ENCODE measurements at regions not wholly inside any gene's neighbourhood (a gene's known extent, or its start where the extent isn't known, plus 50 kb on each side); places are given as distances from the start of the nearest gene placed in this dataset.

DNA sequence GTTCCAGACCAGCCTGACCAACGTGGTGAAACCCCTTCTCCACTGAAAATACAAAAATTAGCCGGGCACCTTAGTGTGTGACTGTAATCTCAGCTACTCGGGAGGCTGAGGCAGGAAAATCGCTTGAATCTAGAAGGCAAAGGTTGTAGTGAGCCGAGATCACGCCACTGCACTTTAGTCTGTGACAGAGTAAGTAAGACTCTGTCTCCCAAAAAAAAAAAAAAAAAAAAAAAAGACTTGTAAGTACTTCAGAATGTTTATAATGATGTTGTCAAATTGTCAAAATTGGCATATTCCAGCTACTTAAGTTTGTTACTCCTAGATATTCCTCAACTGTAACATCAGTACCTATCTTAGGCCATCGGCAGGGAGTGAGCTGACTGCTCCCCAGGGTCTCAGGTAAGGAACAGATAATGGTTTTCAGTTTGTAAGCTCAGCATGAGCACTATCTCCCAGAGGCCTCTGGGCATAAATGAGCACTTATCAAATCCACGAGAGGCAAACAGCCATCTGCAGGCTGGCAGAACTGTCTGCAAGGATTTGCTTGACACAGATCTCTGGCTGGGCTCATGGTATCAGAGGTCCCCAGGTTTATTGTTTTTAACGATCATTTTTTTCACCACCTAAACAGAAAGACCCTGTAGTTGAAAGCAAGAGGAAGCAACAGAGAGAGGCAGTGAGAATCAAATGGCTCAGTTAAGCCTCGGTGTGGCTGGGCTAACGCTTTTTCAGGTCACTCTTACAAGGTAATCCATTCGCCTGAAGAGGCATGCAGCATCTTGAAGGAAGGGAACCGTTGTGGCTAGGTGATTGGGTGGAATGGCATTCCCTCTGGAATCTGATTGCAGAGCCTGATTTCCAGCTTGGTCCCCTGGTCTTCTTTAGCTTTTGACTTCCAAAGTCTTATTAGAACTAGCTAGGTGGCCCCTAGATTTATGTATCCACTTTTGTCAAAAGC is 115.9 kb downstream of the LY86 start:
- no peak overlapping the region for H3K4me3 Mint-ChIP-seq
- no peak overlapping the region for H3K27ac Mint-ChIP-seq
- peaks cover 22% of the 10 kb centered on the region for H3K27me3 Mint-ChIP-seq
- H3K36me3 Mint-ChIP-seq: no peaks in the 10 kb centered on the region
- H3K4me1 Mint-ChIP-seq: peaks cover 5% of the 10 kb centered on the region
- H3K9me3 Mint-ChIP-seq: no peaks in the 10 kb centered on the region
- DNase-seq: no peak

DNA sequence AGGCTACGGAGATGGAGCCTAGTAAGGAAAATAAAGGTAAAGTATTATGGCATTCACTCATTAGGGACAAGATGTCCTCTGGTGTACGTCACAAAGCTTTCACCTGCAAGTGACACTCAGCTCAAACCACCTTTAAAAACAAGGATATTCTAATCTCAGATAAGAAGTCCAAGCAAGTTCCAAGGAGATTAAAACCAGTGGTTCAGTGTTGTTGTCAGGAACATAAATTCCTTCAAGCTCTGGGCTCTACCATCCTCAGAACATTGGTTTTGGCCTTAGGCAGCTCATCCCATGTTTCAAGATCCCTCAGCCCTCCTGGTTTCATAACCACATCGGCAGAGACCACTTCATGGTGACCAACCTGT is 116.5 kb downstream of the LY86 start:
- peaks cover 5% of the 10 kb centered on the region for H3K4me1 Mint-ChIP-seq
- no peak overlapping the region for H3K4me3 Mint-ChIP-seq
- H3K27ac Mint-ChIP-seq: no peak overlapping the region
- H3K9me3 Mint-ChIP-seq: no peaks in the 10 kb centered on the region
- H3K36me3 Mint-ChIP-seq: no peaks in the 10 kb centered on the region
- H3K27me3 Mint-ChIP-seq: peaks cover 19% of the 10 kb centered on the region
- DNase-seq: no peak

DNA sequence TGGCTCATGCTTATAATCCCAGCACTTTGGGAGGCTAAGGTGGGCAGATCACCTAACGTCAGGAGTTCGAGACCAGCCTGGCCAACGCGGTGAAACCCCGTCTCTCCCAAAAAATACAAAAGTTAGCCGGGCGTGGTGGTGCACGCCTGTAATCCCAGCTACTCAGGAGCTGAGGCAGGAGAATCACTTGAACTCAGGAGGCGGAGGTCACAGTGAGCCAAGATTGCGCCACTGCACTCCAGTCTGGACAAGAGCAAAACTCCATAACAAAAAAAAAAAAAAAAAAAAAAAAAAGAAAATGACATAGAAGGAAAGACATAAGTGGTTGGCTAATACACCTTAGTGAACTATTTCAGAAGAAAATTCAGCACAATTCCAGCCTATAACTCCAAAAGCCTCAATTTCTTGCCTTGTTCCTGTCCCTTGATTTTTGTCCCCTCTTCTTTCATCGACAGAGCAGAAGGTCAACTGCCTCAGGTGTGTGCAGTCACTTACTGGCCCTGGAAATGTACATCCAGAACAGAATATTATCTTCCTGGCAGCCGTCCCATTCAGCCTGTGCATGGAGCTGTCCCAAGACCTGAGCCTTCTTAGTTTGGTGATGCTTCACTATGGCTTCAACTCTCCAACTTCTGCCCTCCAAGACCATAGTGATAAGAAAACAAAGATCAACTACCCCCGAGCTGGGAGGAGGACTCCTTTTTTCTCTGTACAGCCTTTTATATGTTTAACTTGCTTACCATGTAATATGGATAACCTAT is 117.6 kb downstream of the LY86 start:
- no peak overlapping the region for H3K27ac Mint-ChIP-seq
- no peaks in the 10 kb centered on the region for H3K36me3 Mint-ChIP-seq
- peaks cover 5% of the 10 kb centered on the region for H3K4me1 Mint-ChIP-seq
- DNase-seq: no peak
- H3K9me3 Mint-ChIP-seq: no peaks in the 10 kb centered on the region
- peaks cover 12% of the 10 kb centered on the region for H3K27me3 Mint-ChIP-seq
- H3K4me3 Mint-ChIP-seq: no peak overlapping the region

DNA sequence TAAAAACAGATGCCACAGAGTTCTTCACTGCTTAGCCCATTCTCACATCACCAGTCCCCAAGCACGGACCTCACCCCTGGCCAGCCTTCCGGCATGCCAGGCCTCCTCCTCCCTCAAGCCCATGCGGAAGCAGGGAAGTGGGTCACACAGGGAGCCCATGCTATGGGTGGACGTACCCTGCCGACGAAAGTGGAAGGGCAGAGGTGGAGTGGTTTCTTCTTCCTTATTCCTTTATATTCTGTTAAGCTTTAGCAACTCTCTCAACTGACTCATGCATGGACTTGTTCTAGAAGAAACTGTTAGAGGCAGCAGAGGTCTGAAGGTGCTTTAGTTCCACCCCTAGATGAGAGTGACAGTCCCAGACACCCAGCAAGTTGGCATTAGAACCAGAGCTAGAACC is 118.6 kb downstream of the LY86 start:
- Mint-ChIP-seq H3K36me3 (no peaks in the 10 kb centered on the region), H3K4me3 (no peak overlapping the region), H3K9me3 (no peaks in the 10 kb centered on the region), H3K27me3 (peaks cover 7% of the 10 kb centered on the region), H3K4me1 (peaks cover 12% of the 10 kb centered on the region), H3K27ac (no peak overlapping the region)
- no peak for DNase-seq

DNA sequence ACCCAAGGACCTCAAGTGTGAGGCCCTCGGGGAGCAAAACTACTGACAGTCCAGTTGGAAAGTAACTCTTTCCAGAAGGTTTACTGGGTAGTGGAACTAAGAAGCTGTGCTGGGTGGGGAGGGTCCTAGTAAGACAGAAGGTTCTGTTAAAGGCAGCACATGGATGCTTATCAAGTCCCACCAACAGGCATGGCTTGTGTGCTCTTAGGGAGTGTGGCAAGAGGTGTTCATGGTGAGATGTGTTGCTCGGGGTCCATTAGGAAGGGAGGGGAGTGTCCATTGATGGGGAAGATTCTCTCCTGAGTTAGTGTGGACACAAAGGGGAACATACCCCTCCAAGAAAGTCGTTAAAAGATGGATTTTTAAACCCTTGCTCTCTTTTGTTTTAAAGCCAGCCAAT is 120.6 kb downstream of the LY86 start:
- Mint-ChIP-seq H3K27me3 (peaks cover 14% of the 10 kb centered on the region), H3K36me3 (no peaks in the 10 kb centered on the region), H3K4me3 (no peak overlapping the region), H3K27ac (no peak overlapping the region), H3K4me1 (peaks cover 21% of the 10 kb centered on the region), H3K9me3 (no peaks in the 10 kb centered on the region)
- no peak for DNase-seq

DNA sequence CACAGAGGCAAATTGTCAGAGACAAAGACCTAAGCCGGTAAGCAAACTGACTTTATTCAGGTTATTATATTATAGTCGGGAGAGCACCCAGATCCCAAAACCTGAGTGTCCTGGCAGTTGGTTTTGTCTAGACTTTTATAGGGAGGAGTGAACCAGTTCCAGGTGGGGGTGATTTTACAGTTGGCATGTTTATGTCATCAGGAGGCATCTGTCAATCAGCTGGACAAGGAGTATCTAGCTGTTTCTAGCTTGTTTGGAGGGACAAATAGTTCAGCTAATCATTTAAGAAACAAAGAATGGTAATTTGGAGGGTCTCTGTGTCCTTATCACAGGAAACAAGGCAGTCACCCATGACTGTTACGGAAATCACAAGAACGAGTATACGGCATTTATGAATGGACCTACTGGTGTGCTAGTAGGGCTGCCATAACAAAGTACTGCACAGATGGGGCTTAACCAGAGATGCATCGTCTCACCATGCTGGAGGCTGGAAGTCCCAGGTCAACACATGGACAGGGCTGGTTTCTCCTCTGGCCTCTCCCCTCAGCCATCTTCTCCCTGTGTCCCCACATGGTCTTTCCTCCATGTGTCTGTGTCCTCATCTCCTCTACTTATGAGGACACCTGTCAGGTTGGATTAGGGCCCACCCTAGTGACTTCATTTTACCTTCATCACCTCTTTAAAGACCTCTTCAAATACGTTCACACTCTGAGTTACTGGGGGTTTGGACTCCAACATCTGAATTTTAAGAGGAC is 122.7 kb downstream of the LY86 start:
- DNase-seq: no peak
- Mint-ChIP-seq H3K27me3 (peaks cover 14% of the 10 kb centered on the region), H3K4me1 (peaks cover 21% of the 10 kb centered on the region), H3K4me3 (peak overlapping the region; percentile 1), H3K9me3 (no peaks in the 10 kb centered on the region), H3K27ac (no peak overlapping the region), H3K36me3 (no peaks in the 10 kb centered on the region)

DNA sequence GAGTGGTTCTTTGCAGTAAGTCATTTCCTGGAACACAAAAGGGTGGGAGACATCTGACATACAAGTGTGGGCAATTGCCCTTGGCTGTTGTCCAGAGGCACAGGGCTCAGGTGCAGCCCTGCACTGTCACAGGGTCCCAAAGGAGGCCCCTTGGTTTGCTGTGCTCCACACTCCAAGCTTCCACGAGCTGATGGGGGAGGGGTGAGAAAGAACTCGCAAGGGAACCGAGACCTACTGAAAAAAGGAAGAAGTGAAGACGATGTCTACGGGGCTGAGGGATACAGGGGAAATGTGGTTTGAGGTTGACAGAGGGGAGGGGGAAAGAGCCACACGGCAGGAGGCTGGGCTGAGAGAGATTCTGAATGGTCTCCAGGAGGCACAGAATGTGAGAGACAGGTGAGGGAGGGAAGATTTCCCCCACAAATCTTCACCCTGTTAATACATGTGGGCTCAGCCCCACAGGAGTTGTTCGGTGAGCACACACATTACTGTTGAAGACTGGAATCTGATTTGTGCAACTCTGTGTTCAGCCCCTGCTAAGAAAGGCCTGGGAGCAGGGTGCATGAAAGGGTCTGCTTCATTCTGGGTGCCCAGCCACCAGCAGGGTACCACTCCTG is 123.4 kb downstream of the LY86 start:
- no peak for DNase-seq
- Mint-ChIP-seq H3K4me3 (peak overlapping the region; percentile 1), H3K27ac (peak overlapping the region; percentile 9), H3K36me3 (no peaks in the 10 kb centered on the region), H3K27me3 (peaks cover 14% of the 10 kb centered on the region), H3K4me1 (peaks cover 21% of the 10 kb centered on the region), H3K9me3 (no peaks in the 10 kb centered on the region)

DNA sequence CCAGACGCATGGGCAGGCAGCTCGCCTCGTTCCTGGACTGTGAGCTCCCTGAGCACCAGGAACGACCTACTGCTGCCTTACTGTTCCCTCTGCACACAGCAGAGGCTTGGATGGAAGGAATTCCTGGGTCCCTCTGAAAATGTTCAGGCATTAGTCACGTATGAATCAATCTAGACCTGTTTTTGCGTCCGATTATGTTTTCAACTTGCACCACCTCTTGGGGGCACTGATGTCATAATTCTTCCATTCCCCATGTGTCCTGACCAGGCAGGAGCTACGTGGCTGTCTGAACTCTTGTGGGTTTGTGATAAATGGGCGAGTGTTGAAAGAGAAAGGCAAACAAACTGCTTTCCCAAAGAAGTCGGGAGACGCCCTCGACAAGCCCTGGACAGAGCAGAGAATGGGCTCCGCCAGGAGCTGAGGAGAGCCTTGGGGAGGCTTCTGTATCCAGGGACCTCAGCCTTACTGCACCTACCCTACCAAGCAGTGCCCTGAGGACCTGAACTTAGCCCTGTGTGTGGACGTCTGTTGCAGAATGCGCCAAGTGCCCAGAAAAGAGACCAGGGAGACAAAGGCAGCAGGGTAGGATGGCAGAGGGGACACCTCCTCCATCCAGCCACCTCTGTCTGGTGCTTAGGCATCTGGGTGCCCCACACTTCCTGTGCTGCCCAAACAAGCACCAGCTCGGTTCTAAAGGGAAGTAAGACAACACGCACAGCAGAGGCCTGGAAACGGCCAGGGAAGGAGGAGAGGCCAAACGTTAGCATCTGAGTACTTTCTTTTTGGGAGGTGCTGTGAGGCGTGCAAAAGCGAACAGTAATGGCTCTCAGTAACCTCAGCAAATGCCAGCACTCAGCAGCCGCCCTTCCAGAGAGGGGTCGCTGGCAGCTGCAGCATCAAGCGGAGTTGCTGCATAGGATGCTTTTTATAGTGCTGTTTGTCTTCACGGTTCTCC is 124.2 kb downstream of the LY86 start:
- Mint-ChIP-seq H3K9me3 (no peaks in the 10 kb centered on the region), H3K27ac (peak overlapping the region; percentile 57), H3K36me3 (no peaks in the 10 kb centered on the region), H3K27me3 (peaks cover 14% of the 10 kb centered on the region), H3K4me1 (peaks cover 21% of the 10 kb centered on the region), H3K4me3 (peak overlapping the region; percentile 12)
- DNase-seq: no peak

DNA sequence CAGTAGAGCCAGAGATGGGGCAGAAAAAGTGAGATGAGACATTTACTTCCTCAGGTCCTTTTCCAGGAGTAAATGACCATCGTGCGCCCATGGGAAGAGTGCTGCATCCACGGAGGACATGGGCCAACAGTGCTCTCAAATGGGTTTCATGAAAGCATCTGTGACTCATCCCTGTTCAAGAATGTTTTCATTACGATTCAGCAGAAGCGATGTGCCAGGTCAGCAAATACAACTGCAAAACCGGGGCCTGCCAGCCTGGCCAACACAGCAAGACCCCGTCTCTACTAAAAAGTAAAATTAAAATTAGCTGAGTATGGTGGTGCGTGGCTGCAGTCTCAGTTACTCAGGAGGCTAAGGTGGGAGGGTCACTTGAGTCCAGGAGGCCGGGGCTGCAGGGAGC is 125.1 kb downstream of the LY86 start:
- H3K4me3 Mint-ChIP-seq: no peak overlapping the region
- peaks cover 14% of the 10 kb centered on the region for H3K27me3 Mint-ChIP-seq
- no peak overlapping the region for H3K27ac Mint-ChIP-seq
- no peak for DNase-seq
- H3K36me3 Mint-ChIP-seq: no peaks in the 10 kb centered on the region
- no peaks in the 10 kb centered on the region for H3K9me3 Mint-ChIP-seq
- H3K4me1 Mint-ChIP-seq: peaks cover 26% of the 10 kb centered on the region

DNA sequence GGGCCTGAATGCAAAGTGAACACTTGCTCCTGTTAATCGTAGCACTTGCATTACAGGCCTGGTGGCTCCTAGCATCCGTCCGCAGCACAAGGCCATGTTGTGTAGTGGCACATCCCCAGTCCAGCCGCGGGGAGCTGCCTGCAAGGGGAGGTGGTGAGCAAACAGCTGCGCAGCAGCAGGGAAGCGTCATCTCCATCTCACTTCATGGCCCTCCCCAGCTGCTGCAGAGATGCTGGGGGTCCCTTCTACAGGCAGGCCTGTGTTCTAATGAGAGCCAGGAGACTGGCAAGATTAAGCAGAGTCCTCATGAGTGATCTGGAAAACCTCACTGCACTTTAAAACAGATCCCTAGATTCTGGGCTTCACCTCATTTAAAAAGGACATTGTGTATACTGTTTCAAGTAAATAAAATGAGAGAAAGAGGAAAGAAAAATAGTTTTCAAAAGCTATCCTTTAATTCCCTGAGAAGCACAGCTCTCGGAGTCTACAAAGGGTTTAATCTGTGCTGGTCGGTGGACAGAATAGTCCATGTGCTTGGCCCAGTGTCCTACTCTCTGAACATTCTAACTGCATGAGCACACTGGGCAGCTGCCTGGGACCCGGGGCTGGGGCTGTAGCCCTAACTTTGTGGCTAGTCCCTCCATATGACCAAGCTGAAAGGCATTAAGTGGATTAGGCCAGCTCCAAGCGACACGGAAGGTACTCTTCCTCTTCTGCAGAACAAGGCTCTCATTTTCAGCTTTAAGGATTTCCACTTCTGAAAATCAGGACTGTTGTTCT is 125.8 kb downstream of the LY86 start:
- peaks cover 14% of the 10 kb centered on the region for H3K27me3 Mint-ChIP-seq
- peaks cover 26% of the 10 kb centered on the region for H3K4me1 Mint-ChIP-seq
- no peaks in the 10 kb centered on the region for H3K36me3 Mint-ChIP-seq
- no peak overlapping the region for H3K4me3 Mint-ChIP-seq
- DNase-seq: no peak
- no peak overlapping the region for H3K27ac Mint-ChIP-seq
- H3K9me3 Mint-ChIP-seq: no peaks in the 10 kb centered on the region

DNA sequence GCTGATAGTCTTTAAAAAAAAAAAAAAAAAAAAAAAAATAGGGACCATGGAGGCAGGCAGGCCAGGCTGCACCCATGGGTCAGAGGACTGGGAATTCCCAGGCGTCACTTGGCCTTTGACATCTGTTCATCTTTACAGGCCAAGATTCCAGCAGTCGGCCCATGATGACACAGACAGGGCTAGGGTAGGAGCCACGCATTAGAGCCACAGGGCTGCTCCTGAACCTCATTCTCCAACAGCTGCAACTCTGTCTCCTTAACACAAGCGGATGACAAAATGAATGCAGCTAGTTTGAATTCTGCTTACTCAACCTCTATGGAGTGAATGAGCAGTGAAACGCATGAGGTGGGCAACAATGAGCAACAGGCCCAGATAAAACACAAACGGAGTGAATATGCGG is 126.4 kb downstream of the LY86 start:
- Mint-ChIP-seq H3K36me3 (no peaks in the 10 kb centered on the region), H3K4me1 (peaks cover 26% of the 10 kb centered on the region), H3K4me3 (no peak overlapping the region), H3K27ac (no peak overlapping the region), H3K27me3 (peaks cover 12% of the 10 kb centered on the region), H3K9me3 (no peaks in the 10 kb centered on the region)
- DNase-seq: no peak

DNA sequence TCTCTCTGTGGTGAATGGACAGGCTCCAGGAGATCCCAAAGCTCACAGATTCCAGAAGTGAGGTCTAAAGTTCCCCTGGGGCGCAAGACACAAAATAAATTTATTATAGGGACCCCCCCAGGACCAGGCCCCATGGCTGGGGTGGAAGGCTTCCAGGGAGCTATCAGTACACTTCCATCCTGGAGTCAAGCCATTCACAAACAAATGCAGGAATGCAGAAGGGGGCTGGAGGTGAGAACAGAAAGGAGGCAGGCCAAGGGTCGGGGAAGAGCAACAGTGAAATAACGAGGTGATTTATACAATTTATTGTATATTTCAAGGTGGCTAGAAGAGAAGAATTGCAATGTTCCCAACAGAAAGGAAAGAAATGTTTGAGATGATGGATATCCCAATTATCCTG is 126.9 kb downstream of the LY86 start:
- Mint-ChIP-seq H3K27ac (no peak overlapping the region), H3K4me1 (peaks cover 26% of the 10 kb centered on the region), H3K9me3 (no peaks in the 10 kb centered on the region), H3K27me3 (peaks cover 8% of the 10 kb centered on the region), H3K36me3 (no peaks in the 10 kb centered on the region), H3K4me3 (no peak overlapping the region)
- DNase-seq: no peak

DNA sequence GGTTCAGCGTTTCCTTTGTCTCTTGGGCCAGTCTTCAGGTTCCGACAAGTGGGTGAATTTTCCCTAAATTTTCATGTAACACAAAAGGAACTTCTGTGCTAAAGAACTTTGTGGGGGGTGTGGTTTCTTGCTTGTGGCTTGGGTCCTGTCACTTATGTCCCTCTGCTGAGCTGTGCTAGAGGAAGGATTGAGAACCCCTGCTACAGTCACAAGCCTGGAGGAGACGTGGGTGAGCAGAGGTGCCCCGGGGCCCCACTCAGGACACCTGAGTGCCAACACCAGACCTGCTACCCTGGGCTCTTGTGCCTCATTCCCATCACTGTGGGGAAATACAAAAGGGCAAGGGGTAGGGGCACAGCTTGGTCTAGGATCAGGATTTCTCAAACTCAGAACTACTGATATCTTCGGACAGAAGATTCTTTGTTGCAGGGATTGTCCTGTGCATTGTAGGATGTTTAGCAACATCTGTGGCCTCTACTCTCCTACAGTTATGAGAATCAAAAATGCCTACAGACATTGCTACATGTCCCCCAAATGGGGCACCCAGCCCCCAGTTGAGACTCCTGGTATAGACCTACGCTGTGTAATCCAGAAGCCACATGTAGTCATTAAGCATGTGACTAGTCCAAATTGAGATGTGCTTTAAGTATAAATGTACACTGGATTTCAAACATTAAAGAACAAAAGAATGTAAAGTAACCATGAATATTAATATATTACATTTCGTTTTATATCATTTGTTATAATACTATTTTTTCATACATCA is 128.7 kb downstream of the LY86 start:
- no peak for DNase-seq
- Mint-ChIP-seq H3K27me3 (peaks cover 7% of the 10 kb centered on the region), H3K27ac (no peak overlapping the region), H3K4me3 (no peak overlapping the region), H3K4me1 (peaks cover 18% of the 10 kb centered on the region), H3K9me3 (no peaks in the 10 kb centered on the region), H3K36me3 (no peaks in the 10 kb centered on the region)
